ENCODE measurements at regions not wholly inside any gene's neighbourhood (a gene's known extent, or its start where the extent isn't known, plus 50 kb on each side); places are given as distances from the start of the nearest gene placed in this dataset.
"Not testable (repeated sequence)": the region's sequence is repeated elsewhere in the genome, so short reads cannot be mapped to it uniquely, and the experiment has no call there.

DNA sequence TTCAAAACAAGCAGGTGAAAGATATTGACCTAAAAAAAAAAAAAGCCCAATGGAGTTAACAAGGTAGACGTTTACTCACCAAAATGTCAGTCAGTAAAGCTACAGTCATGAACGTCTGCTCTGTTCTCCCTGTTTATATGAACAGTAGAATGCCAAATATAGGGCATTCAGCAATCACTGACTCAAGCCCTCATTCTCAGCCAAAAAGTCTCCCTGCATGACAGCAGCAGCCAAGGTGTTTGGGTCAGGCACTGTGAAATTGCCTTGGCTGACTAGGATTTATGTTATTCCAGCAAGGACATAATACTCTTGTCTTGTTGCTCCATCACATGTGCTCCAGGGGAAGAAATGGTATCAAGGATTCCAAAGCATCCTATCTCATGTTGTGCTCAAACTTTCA lies 194.7 kb upstream of the RSPO3 start:
- DNase-seq: no peak

DNA sequence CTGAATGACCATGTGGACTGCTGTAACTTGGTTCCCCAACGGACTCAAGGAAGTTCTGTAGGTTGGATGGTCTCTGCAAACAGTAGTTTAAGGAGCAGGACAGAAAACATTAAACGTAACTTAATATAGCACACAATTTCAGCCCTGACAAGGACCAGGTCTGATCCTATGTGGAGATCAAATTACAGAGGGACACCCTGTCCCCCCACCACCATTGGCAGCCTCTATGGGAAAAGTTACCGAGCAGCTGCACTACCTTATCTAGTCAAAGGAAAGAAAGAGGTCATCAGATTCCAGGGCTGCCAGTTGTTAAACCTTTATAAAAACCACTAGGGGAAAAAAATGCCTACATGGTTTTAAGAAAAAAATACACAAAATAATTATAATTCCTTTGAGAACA lies 191.5 kb upstream of the RSPO3 start:
- no peak for DNase-seq

DNA sequence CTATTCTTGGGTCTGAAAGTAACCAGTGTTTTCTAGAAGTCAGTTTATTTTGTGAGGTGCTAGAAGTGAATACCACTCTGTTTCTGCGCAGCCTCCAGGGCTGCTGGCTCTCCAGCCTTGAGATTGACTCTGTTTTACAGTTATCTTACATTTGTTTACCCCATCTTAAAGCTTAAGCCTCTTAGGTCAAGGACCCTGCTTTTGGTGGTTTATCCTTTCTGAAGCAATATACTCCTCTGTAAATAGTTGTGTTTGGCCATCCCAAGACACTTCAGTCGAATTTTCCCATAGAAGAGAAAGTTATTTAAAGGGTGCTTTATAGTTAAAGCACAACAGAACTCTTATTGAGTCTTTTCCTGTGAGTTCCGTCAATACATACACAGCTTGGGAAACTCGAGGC lies 190.6 kb upstream of the RSPO3 start:
- DNase-seq: no peak

- no peak for DNase-seq
These were observed 181.0 kb upstream of the RSPO3 start for GRCh38 chr6:126937426-126937825.

DNA sequence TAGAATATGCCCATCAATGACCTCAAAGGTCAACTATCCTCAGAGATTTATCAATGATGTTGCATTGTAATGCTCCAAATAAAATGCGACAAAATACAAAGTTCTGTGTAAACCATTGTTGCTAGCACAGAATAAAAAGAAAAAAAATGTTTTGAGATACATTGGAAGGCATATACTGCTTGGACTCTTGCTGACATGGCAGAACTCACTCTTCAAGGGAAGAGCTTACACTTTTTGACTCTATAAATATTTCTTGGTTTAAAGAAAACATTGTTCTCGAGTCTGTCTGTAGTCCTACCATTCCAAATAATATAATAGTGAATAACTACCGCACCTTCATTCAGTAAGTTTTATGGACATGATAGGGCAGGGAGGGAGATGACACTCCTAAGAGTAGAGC lies 178.7 kb upstream of the RSPO3 start:
- DNase-seq: no peak

DNA sequence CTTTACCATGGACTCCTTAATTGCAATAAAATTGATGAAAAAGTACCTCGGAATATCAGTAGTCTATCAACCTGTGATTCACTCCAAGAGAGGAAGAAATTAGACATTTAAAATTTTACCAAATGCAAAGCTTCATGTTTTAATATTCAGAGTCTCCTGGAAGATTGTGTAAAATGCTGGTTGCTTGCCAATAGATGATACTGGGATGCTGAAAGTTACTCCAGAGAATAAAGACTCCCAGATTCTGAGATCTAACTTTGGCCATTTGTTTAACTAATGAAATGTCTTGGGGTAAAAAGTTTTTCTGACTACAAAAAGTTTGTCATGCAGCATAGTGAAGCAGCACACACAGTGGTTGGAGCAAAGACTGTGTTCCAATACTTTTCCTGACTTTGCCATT lies 176.7 kb upstream of the RSPO3 start:
- DNase-seq: no peak

DNA sequence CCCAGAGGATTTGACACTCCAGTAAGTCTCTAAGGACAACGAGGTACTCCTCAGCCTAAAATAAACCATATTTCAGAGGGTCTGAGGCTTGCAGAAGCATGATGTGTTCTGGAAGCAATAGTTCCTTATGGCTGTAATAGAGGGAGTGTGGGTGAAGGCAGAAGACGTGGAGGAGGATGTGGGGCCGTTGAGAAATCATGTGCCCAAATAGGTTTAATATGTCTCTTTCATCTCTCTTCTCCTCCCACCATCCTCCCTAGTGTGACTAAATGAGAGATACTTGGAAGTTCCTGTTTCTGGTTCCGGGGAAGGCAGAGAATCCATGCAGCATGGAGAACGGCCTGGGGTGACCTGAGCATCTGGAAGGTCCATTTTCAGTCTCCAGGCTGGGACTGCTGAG lies 174.0 kb upstream of the RSPO3 start:
- DNase-seq: peak; percentile 9

- DNase-seq: no peak
These were observed 173.3 kb upstream of the RSPO3 start for GRCh38 chr6:126945150-126945685.

DNA sequence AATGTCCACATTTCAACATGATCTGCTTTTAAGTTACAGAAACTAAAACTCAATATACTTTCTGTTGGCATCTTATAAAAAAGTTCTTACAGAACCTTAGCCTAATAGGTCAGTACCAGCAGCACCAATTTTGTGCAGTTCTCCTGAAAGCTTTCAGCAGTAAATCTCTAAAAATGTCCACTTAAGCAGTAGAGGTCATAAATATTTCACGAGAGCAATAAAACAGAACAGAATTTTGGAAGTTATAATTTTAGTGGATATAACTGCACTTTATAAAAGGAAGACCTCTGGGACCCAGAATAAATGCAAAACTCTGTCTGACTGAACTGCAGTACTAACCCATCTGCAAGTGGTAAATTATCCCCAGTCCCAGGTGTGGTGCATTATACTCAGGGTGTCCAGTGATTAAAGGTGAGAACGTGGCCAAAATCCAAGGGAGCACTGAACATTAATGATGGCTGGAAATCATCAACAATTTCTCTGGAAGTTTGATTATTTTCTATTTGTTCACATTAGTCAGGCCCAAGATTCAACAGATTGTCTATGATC lies 172.6 kb upstream of the RSPO3 start:
- no peak for DNase-seq

DNA sequence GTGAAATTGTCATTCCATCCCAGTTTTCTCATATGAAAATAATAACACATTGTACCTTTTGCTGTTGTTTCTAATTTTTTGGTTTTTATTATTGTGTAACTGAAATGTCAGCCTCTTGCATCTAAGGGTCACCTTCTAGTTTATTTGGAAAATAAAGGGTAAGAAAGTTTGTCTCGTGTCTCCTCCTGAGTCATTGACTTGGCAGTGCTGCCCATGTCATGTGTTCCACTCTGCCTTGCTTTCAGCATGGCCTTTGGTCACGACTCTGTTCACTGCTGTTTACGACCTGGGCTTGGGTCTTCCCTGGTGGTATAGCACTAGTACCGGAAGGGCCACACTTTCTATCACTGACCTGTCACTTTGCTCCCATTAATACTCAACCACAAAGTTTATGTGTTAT lies 171.4 kb upstream of the RSPO3 start:
- DNase-seq: no peak

DNA sequence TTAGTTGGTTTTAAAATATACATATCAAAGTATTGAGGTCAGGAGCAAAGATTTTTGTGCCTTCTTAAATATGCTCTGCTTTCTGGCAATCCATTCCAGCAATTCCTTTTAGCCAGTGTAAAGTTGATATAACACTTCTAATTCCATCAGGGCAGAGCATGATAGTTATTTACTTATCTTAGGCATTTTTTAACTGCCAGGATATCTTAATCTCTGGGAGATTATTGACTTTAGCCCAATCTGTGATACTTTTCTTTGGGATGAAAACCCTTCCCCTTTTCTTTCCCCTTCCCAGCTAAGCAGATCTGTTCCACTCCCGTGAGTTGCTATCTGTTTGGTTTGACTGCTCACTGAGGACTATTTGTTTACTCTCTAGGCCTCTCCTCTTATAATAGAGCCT lies 168.7 kb upstream of the RSPO3 start:
- DNase-seq: no peak

- DNase-seq: no peak
These were observed 162.8 kb upstream of the RSPO3 start for GRCh38 chr6:126955621-126956020.

DNA sequence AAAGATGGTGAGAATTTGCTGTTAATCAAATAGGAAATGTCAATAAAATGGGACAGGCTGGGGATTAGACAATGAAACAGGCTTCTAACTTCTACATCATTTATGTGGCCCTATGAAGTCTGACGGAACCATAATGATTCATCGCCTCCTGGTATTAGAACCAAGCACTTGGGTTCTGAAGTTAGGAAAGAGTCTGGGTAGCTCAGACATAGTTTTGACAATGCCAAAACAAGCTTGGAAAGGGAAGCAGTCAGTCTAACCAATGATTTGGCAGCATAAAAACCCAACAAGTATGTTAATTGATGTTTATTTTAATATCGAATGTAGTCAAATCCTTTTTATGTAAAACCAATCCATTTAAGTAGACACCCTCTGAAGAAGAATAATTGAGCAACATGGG lies 160.8 kb upstream of the RSPO3 start:
- no peak for DNase-seq

DNA sequence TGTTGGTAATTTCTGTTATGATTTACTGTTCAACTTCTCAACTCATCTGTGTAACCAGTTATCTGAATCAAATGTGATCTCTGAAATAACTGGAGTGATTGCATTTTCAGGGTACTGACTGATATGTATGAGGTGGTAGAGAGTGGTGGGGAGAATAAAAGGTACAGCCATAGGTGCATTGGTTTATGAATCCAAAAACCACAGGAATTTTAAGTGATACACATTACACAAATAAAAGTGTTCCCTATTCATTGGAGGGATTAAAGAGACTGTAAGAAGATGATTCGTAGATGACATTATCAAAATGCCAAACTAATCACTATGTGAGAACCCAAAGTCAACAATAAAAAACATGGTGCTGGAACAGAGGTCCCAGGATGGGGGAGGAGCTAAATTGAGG lies 158.7 kb upstream of the RSPO3 start:
- no peak for DNase-seq

DNA sequence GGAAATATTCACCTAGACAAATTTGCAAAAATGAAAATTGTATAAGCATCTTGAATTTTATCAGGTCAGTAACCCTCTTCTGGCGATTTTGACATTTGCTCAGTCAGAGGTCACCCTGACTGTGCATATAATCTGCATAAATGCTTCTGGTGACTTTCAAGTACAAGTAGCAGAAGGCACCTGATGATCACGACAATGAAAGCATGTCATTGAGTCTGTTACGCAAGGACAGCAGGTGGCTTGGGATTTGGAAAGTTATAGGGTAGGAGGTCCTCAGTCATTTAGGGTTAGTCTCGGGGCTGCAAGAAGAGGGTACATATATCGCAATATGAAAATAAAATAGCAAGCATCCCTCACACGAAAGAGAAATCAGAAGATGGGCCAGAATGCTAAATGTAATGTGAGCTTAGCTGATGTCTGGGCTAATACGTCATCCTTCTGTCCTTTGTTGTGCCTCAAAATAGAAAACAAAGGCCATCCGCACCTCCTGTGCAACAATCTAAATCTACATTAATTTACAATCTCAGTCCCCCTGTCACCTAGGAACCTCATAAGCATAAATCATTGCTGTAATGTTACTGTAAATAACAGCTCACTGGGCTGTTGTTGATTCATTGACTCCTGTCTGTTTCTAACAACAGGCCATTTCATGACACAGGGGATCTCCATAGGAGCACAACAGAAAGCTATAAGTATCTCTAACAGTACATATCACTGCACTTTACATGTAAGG lies 155.2 kb upstream of the RSPO3 start:
- DNase-seq: peak; percentile 27

DNA sequence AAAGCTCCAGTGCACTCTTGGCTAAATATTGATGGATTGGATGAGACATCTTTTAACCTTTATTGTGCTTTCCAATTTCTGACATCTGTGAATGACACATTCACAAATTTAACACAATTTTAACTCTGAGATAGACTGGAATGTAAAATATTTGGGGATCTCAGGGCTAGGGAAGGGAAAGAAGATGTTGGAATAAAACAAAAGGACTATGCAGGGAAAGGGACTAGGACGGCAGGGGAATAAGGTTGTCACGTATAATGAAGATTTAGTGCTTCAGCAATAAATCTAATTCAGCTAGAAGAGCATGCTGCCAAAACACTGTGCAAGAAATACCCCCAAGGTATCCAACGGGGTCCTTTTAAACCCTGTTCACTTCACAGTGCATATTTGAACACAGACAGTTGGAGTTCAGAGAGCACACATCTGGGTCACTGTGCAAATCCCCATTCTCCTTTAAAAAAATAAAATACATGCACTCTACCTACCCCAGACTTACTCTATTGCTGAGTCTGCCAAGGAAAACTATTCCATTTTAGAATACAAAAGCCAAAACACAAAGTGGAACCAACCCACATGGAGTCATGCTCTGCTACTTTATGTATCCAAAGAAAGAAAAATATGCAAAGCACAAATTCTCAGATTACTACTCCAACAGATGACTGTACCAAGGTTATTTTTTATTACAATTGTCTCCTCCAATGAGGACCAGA lies 151.0 kb upstream of the RSPO3 start:
- no peak for DNase-seq

GRCh38 chr6:126976253-126976797 lies 142.1 kb upstream of the RSPO3 start:
- peak; percentile 29 for DNase-seq

GRCh38 chr6:126983779-126984178 lies 134.7 kb upstream of the RSPO3 start:
- no peak for DNase-seq

- not testable (repeated sequence) for DNase-seq
These were observed 130.3 kb upstream of the RSPO3 start for GRCh38 chr6:126988125-126988524.

- no peak for DNase-seq
These were observed 117.8 kb upstream of the RSPO3 start for GRCh38 chr6:127000631-127001030.

- no peak for DNase-seq
These were observed 104.6 kb upstream of the RSPO3 start for GRCh38 chr6:127013865-127014264.

GRCh38 chr6:127015858-127016257 lies 102.6 kb upstream of the RSPO3 start:
- no peak for DNase-seq

- DNase-seq: no peak
These were observed 98.6 kb upstream of the RSPO3 start for GRCh38 chr6:127019828-127020227.

DNA sequence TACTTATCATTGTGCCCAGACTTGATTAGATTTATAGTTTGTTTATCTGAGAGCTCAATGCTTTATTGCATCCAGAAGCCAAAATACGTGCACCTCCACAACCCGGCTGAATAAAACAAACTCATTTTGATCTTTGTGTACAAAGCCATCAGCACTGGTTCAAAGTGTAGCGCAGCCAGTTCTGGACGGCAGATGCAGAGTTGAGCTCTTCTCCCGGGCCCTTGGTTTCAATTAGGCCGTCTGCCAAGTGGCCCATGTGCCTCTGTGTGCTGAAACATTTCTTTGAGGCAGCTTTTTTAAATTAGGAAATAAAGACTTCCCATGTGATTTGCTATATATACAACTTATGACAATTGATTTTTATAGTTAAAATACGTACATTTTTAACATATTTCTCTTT lies 96.2 kb upstream of the RSPO3 start:
- DNase-seq: peak; percentile 30
